BE2C (cell line): ENCODE measurements at regions not wholly inside any gene's neighbourhood (a gene's known extent, or its start where the extent isn't known, plus 50 kb on each side); places are given as distances from the start of the nearest gene placed in this dataset.

ENCODE experiments used
- DNase-seq: peaks from one replicate; pipeline ENCODE4 v3.0.0-alpha.2; 2020
- H3K27me3 ChIP-seq: fragments of 250-450 bp; sonication (Bioruptor Pico); 2 replicates; pipeline ENCODE4 v1.5.1; 2020; ENCODE audit warnings: mild to moderate bottlenecking
- H3K36me3 ChIP-seq: fragments of 250-450 bp; sonication (Bioruptor Pico); 2 replicates; pipeline ENCODE4 v1.5.1; 2020; ENCODE audit warnings: mild to moderate bottlenecking
- H3K4me1 ChIP-seq: fragments of 250-450 bp; sonication (Bioruptor Pico); 2 replicates; pipeline ENCODE4 v1.5.1; 2020
- H3K4me3 ChIP-seq: 2 replicates; pipeline ENCODE4 v1.5.1; 2011; ENCODE audit warnings: low read depth, low read length
- H3K9me3 ChIP-seq: fragments of 250-450 bp; sonication (Bioruptor Pico); 2 replicates; pipeline ENCODE4 v1.5.1; 2020
- CTCF ChIP-seq: IDR thresholded peaks from 2 replicates; pipeline ENCODE4 v1.5.1; 2012; ENCODE audit warnings: mild to moderate bottlenecking, low read depth, low read length

DNA sequence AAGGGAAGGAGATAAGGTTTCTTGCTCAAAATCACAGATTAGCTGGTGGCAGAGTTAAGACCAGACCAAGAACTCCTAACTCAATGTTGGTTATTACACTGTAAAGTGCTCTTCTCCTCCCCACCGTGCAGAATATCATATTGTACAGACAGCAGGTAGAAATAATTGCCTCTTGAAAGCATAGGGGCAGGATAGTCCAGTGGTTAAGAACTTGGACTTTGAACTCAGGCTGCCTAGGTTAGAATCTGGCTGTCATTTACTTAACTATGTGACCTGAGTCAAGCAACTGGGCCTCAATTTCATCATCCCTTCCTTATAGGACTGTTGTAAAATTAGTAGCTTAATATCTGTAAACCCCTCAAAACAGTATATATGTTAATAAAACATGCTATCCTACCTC lies 114.9 kb upstream of the HIVEP3 start:
- H3K27me3 ChIP-seq, result peaks cover 14% of the 10 kb centered on the region
- H3K4me1 ChIP-seq, result no peaks in the 10 kb centered on the region
- no peaks in the 10 kb centered on the region for H3K36me3 ChIP-seq
- H3K9me3 ChIP-seq, result no peaks in the 10 kb centered on the region
- TF ChIP-seq CTCF, result no peak
- H3K4me3 ChIP-seq, result no peak overlapping the region
- no peak for DNase-seq

DNA sequence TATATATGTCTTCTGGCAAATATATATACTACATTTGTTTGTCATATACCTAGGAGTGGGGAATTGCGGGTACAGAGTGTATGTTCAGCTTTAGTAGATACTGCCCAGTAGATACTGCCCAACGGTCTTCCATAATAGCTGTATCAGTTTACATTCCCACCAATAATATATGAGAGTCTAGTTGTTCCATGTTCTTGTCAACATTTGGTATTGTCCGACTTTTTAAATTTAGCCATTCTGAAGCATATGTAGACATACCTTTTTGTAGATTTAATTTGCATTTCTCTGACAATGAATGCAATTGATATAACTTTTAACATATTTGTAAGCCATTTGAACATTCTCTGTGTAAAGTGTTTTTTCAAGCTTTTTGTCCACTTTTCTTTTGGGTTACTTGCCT lies 99.0 kb upstream of the HIVEP3 start:
- Histone ChIP-seq H3K4me1 (no peaks in the 10 kb centered on the region), H3K36me3 (no peaks in the 10 kb centered on the region), H3K27me3 (no peaks in the 10 kb centered on the region), H3K4me3 (no peak overlapping the region), H3K9me3 (no peaks in the 10 kb centered on the region)
- no peak for TF ChIP-seq CTCF
- no peak for DNase-seq

GRCh38 chr1:42017259-42017658 lies 98.5 kb upstream of the HIVEP3 start:
- H3K36me3 ChIP-seq, result no peaks in the 10 kb centered on the region
- no peaks in the 10 kb centered on the region for H3K9me3 ChIP-seq
- no peak overlapping the region for H3K4me3 ChIP-seq
- no peak for DNase-seq
- TF ChIP-seq CTCF, result no peak
- no peaks in the 10 kb centered on the region for H3K4me1 ChIP-seq
- no peaks in the 10 kb centered on the region for H3K27me3 ChIP-seq

DNA sequence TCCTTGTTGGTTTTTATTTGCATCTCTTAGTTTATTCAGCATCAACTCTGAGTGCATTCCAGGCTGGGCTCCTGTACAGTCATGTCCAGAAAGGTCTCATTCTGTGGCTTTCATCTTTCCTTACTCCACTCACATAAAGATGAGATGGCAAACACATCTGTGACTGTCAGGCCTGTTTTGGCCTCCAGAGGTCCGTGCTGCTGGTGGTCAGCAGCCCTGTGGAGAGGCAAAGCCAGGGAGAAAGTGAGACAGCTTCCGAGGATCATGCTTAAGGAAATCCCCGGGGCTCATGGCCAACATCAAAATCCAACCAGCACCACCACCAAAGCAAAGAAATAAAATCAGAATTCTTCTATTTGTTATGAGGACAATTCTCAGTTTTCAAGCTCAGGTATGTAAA lies 96.1 kb upstream of the HIVEP3 start:
- Histone ChIP-seq H3K27me3 (no peaks in the 10 kb centered on the region), H3K9me3 (no peaks in the 10 kb centered on the region), H3K4me3 (no peak overlapping the region), H3K4me1 (no peaks in the 10 kb centered on the region), H3K36me3 (no peaks in the 10 kb centered on the region)
- DNase-seq, result no peak
- TF ChIP-seq CTCF, result no peak

DNA sequence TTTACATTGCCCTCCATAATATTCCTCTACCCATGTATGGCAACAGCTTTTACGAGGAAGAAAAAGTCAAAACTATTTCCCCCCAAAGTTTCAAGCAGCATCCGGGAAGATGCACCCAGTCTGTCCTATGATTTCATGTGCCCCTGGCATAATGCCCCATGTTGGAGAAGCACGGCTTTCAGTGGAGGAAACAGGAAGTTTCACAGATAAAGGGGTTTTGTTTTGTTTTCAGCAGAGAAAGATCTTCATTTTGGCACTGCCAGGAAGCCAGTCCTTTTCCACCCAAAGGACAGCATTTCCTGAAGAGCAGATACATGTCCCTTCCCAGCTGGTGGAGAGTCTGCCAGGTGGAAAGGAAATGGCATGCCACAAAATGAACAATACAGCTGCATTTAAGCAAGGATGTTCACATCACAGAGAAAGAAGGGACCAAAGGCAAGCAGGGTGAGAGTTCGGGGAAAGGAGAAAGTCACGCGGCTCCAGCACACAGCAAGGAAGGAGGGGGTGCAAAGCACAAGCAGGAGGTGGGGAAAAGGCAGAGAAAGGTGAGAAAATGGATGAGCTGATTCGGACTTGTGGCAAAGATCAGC lies 95.3 kb upstream of the HIVEP3 start:
- no peaks in the 10 kb centered on the region for H3K4me1 ChIP-seq
- TF ChIP-seq CTCF, result no peak
- H3K4me3 ChIP-seq, result no peak overlapping the region
- H3K27me3 ChIP-seq, result no peaks in the 10 kb centered on the region
- DNase-seq, result no peak
- no peaks in the 10 kb centered on the region for H3K36me3 ChIP-seq
- H3K9me3 ChIP-seq, result no peaks in the 10 kb centered on the region

GRCh38 chr1:42012852-42013251 lies 94.1 kb upstream of the HIVEP3 start:
- no peaks in the 10 kb centered on the region for H3K9me3 ChIP-seq
- no peak for DNase-seq
- no peak overlapping the region for H3K4me3 ChIP-seq
- H3K36me3 ChIP-seq, result no peaks in the 10 kb centered on the region
- H3K4me1 ChIP-seq, result no peaks in the 10 kb centered on the region
- no peak for TF ChIP-seq CTCF
- no peaks in the 10 kb centered on the region for H3K27me3 ChIP-seq
